ENCODE measurements at regions not wholly inside any gene's neighbourhood (a gene's known extent, or its start where the extent isn't known, plus 50 kb on each side); places are given as distances from the start of the nearest gene placed in this dataset.

DNA sequence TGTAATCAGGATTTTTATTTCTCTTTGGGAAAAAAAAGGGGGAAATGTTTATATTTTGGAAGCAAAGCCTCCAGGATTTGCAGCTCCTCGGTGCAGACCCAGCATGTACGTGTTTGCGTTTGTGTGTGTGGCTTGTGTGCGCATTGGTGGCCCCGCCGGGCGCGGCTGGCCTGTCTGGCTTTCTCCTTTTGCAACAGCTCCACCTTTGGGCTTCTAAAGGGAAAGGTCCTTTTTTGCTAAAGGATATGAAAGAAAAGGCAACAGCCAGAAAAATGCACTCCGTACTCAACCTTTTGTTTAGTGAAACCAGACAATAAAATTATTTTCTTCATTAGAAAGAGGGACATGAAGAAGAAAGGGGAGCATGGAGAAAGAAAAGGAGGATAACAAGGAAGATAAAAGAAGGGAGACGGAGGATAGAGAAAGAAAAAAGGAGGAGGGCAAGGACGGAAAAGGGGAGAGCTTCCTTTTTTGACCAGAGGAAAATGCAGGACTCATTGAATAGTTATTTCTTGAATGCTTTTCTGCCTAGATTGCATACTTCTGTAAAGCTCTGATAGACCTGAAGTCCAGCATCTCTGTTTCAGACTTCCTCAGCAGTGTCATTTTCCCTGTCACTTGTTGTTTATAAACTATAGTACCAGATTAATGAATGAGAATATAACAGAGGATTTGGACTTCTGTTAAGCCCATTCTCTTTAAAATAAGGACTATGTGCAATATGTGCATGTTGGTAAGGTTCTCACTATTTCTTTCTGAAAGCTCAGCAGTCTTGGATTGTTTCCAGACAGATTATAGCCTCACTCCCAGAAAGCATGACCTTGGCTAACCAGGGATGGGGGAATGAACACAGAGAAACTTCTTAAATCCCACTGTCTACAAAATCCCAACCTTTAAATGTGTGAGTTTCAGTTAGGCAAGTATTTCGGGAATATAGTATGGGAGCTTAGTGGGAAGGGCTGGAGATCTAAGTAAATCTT lies 563.1 kb upstream of the PIK3C3 start:
- DNase-seq (ENCODE audit: low read depth in 2 of 3, low spot score in 2 of 3): peak in 2 of 3 donors; percentile 33 to 61

GRCh38 chr18:41390309-41390708 lies 564.7 kb upstream of the PIK3C3 start:
- no peak for DNase-seq (ENCODE audit: low read depth in 2 of 3, low spot score in 2 of 3)

DNA sequence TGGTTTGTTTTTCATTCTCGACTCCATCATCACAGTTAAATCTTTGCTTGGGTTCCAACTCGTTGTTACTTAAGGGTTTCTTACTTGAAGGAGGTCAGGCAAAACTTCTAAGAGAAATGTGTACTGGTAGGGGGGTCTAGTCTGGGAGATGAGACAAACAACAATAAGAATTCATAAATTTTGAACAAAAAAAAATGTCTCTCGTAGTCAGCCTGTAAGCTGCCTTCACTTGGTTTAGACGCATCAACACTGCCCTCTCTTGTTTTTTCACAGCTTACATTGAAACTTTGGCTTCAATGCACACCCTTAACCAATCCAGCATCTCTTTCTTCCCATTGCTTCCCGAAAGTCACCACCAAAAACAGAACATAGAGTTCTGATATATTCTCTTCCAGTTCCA lies 576.4 kb upstream of the PIK3C3 start:
- no peak for DNase-seq (ENCODE audit: low read depth in 2 of 3, low spot score in 2 of 3)

GRCh38 chr18:41373612-41374011 lies 581.4 kb upstream of the PIK3C3 start:
- DNase-seq (ENCODE audit: low read depth in 2 of 3, low spot score in 2 of 3): no peak

- DNase-seq (ENCODE audit: low read depth in 2 of 3, low spot score in 2 of 3): no peak
These were observed 582.9 kb upstream of the PIK3C3 start for GRCh38 chr18:41372046-41372665.

DNA sequence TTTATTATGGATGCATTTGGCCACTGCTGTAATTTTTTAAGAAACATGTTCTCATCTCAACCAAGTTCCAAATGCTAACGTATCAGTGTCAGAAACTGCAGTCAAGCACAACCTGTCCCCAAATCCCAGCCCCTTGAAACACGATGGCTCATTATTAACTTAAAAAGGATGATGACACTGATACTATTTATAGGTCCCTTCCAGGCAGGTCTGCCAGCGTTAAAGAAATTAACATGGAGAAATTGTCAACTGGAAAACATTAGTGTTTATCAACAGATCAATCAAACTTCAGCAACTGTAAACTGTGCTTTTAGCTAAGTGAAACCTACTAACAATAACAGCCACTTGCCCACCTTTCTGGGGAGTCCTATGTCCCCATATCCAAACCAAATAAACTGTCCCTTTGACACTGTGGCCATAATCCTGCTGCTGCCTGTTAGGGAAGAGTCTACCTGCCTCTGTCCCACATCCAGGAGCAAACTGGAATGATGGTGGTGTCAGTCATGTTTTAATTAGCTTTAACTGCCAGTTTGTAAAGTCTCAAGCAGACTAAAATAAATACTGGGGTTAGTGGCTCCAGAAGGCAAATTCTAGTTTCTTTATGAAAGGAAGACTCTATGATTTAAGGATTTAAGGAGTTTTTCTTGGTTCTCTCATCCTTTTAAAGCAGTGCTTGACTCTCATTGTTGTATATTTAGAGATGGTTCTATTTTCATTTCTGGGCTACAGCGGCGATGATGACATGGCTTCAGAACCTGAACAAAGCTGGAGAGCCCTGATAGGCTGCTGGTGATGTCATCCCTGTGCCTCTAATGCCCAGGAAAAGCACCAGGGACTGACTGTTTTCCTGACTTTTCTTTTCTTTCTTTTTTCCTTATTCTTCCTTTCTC lies 583.6 kb upstream of the PIK3C3 start:
- no peak for DNase-seq (ENCODE audit: low read depth in 2 of 3, low spot score in 2 of 3)

GRCh38 chr18:41370740-41371139 lies 584.3 kb upstream of the PIK3C3 start:
- DNase-seq (ENCODE audit: low read depth in 2 of 3, low spot score in 2 of 3): no peak

GRCh38 chr18:41357708-41358107 lies 597.3 kb upstream of the PIK3C3 start:
- DNase-seq (ENCODE audit: low read depth in 2 of 3, low spot score in 2 of 3): no peak

DNA sequence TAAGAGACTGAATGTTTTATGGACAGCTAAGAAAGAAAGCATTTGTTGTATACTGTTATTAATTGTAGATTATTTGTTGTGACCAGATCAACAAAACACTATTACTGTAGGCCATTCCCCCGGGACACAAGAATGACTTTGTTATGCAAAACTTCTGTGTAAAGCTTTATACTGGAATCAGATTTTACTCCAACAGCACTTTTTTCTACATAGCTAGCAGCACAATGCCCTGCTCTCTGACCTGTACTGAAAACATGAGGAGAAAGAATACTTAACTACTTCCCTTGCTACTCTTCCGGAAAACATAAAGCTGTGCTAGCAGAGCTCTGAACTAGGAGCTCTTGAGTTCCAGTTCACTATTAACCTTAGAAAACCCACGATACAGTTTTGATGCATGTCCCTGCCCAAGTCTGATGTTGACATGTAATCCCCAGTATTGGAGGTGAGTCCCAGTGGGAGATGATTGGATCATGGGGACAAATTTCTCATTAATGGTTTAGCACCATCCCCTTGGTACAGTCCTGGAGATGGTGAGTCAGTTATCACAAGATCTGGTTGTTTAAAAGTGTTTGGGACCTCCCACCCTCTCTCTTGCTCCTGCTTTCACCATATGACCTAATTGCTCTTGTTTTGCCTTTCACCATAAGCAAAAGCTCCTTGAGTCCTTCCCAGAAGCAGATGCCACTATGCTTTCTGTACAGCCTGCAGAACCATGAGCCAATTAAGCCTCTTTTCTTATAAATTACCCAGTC lies 601.1 kb upstream of the PIK3C3 start:
- DNase-seq (ENCODE audit: low read depth in 2 of 3, low spot score in 2 of 3): no peak

DNA sequence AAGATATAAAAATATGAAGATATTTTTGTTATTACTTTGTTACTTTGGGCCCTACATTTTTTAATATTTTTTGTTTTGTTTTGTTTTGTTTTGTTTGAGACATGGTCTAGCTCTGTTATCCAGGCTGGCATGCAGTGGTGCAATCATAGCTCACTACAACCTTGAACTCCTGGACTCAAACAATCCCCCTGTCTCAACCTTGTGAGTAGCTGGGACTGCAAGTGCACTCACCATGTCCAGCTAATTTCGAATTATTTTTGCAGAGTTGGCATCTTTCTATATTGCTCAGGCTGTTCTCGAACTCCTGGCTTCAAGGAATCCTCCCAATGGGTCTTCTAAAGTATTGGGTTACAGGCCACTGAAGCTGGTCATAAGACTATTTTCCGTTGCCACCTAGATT lies 603.6 kb upstream of the PIK3C3 start:
- no peak for DNase-seq (ENCODE audit: low read depth in 2 of 3, low spot score in 2 of 3)

DNA sequence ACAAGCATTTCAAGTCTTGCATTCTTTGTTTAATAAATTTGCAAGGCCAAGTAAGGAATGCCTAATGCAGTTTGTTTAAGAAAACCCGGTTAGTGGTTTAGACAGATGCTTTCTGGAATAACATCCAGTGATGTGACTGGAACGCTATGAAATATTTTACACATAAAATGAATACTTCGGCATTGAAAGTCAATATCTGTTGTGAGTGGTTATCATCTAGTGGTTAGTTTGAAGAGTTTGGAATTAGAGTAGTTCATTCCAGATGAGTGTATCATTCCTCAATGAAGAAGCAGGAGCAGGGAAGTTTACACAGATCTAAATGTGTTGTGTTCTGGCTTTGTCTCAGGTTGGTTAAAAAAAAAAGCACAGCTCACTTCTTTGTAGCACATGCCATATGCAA lies 608.0 kb upstream of the PIK3C3 start:
- no peak for DNase-seq (ENCODE audit: low read depth in 2 of 3, low spot score in 2 of 3)

DNA sequence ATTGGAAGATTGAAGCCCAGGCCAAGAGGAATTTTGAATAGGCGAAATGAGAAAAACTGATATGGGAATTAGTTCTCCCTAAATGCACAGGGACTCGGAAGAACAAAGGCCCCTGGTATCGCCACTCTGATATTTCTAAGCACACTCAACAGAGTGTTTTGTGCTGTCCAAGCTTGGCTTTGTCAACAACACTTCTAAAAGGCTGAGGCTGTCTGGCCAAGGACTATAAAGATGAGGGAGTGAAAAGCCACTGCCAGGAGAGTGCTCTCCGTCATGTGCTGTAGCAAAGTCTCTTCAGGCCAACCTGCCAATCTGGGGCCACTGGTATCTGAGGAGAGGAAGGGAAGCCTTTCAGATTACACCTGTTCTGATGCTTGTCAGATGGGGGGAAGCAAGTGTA lies 611.2 kb upstream of the PIK3C3 start:
- DNase-seq (ENCODE audit: low read depth in 2 of 3, low spot score in 2 of 3): no peak

DNA sequence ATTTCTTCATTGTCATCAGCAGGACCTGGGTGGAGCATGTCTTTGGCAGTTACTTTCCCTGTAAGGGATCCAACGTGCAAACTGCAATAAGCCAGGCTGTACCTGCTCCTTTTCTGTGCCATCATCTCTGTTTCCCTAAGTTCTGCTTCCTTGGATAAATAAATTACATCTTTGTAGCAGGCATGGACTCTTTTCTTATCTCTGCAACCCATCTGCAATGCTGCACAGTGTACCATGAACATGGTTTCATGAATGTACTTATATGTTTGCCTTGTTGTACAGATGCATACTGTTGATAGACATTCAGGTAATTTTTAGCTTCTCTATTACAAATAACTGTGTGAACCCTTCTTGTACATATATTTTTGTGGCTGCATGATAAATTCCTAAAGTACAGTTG lies 616.7 kb upstream of the PIK3C3 start:
- DNase-seq (ENCODE audit: low read depth in 2 of 3, low spot score in 2 of 3): no peak

DNA sequence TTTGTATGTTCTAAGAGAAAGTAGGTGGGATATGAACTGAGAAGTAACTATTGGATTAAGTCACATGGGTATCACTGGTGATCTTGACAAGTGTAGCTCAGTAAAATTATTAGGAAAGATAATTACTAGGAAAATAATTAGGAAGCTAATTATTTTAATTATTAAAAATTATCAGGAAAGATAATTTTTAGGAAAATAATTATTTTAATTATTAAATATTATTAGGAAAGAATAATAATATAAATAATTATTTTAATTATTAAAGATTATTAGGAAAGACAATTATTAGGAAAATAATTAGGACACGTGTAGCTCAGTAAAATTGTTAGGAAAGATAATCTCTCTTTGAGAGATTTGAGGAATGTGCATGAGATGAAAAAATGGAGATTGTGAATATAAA lies 623.4 kb upstream of the PIK3C3 start:
- DNase-seq (ENCODE audit: low read depth in 2 of 3, low spot score in 2 of 3): no peak

DNA sequence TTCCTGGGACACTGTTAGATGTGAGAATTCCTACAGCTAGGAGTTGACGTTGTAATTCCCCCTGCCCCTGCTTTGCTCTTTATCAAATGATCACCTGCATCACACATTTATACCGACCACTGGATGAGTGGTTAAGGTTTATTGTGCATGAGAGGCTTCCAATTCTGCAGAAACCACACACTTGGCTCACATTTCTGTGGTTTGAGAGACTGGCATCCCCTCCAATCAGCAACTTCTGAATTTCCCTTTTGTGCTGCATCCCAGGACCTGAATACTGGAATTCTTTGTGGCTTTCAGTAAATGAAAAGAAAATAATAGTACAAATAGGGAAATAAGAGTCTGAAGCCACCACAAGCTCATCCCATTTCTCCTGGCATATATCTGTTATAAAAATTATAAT lies 628.7 kb upstream of the PIK3C3 start:
- no peak for DNase-seq (ENCODE audit: low read depth in 2 of 3, low spot score in 2 of 3)

DNA sequence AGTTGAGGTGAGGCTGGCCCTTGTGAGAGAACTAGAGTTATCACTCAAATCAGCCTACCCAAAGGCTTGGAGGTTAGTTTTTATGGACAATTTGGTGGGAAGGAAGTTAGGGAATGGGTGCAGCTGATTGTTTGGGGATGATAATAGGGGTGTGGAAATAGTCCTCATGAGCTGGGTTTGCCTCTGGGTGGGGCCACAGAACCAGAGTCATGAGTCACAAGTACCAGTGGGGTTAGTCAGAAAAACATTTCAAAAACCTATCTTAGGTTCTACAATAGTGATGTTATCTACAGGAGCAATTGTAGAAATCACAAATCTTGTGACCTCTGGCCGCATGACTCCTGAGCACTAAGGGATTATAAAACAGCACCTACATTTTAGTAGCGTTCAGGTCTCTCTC lies 630.1 kb upstream of the PIK3C3 start:
- DNase-seq (ENCODE audit: low read depth in 2 of 3, low spot score in 2 of 3): no peak

GRCh38 chr18:41324020-41324791 lies 630.8 kb upstream of the PIK3C3 start:
- no peak for DNase-seq (ENCODE audit: low read depth in 2 of 3, low spot score in 2 of 3)

- no peak for DNase-seq (ENCODE audit: low read depth in 2 of 3, low spot score in 2 of 3)
These were observed 632.0 kb upstream of the PIK3C3 start for GRCh38 chr18:41323044-41323443.

DNA sequence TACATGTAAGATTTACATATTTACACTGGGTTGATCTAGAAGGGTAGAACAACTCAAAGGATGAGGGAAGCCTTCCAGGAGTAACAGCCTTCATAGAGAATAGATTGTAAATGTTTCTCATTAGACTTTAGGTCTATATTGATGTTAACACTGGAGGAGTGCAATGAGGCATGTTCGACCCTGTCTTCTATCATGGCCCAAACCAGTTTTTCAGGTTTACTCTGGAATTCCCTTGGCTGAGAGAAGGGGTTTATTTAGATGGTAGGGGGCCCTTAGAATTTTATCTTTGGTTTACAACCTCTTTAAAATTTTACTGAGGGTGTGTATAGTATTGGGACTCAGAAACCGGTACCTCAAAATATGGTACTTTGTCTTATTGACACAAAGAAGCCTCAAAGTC lies 634.9 kb upstream of the PIK3C3 start:
- DNase-seq (ENCODE audit: low read depth in 2 of 3, low spot score in 2 of 3): no peak

GRCh38 chr18:41315134-41315533 lies 639.9 kb upstream of the PIK3C3 start:
- no peak for DNase-seq (ENCODE audit: low read depth in 2 of 3, low spot score in 2 of 3)
